MCF 10A (cell line): ENCODE measurements at regions not wholly inside any gene's neighbourhood (a gene's known extent, or its start where the extent isn't known, plus 50 kb on each side); places are given as distances from the start of the nearest gene placed in this dataset.

ENCODE experiments used
- BruUV-seq: library from RNA; stranded (reverse); fragments of 400-500 nt; replicated peaks from 2 replicates; lab custom pipeline; 2021; lab: Mats Ljungman, UMichigan
- CTCF ChIA-PET: fragments of 300-600 bp; sonication (Branson Sonifier 250); formaldehyde crosslinking; extraction: SDS; loops from one replicate; lab custom pipeline; 2021; ENCODE audit warnings: antibody characterized with exemption, inconsistent platforms; lab: Yijun Ruan, JAX
- POLR2A ChIA-PET: fragments of 300-600, 350-650 bp; sonication (Branson Sonifier 250); formaldehyde crosslinking; extraction: SDS; loops from one replicate; lab custom pipeline; 2020; ENCODE audit warnings: antibody characterized with exemption, inconsistent platforms; lab: Yijun Ruan, JAX
- DNase-seq: peaks from one replicate; pipeline ENCODE4 v3.0.0-alpha.2; 2018; ENCODE audit not compliant: unreplicated experiment
- H3K27ac Mint-ChIP-seq: one replicate; pipeline ENCODE4 v1.8.0; 2022; ENCODE audit warnings: mild to moderate bottlenecking, low read depth, mixed read lengths; ENCODE audit not compliant: unreplicated experiment
- H3K27me3 Mint-ChIP-seq: one replicate; pipeline ENCODE4 v1.8.0; 2022; ENCODE audit warnings: mixed read lengths; ENCODE audit not compliant: insufficient read depth, unreplicated experiment
- H3K36me3 Mint-ChIP-seq: one replicate; pipeline ENCODE4 v1.8.0; 2022; ENCODE audit warnings: mild to moderate bottlenecking, moderate library complexity, mixed read lengths; ENCODE audit not compliant: insufficient read depth, unreplicated experiment
- H3K4me1 Mint-ChIP-seq: one replicate; pipeline ENCODE4 v1.8.0; 2022; ENCODE audit warnings: mixed read lengths; ENCODE audit not compliant: insufficient read depth, unreplicated experiment
- H3K4me3 Mint-ChIP-seq: one replicate; pipeline ENCODE4 v1.8.0; 2022; ENCODE audit warnings: mild to moderate bottlenecking, moderate library complexity, mixed read lengths; ENCODE audit not compliant: unreplicated experiment
- H3K9me3 Mint-ChIP-seq: one replicate; pipeline ENCODE4 v1.8.0; 2022; ENCODE audit warnings: mixed read lengths; ENCODE audit not compliant: unreplicated experiment
- CTCF ChIP-seq: fragments of 200-600 bp; IDR thresholded peaks from one replicate; pipeline ENCODE4 v1.8.0; 2022; ENCODE audit warnings: antibody characterized with exemption, mild to moderate bottlenecking; ENCODE audit not compliant: unreplicated experiment
- intact Hi-C: fragments of 100-400 bp; cut with micrococcal nuclease; formaldehyde crosslinking; loops from 2 replicates; pipeline ENCODE4 v1.14.1; 2022

GRCh38 chr3:5677555-5677954 lies 490.0 kb downstream of the EDEM1 start:
- H3K27ac Mint-ChIP-seq = no peak overlapping the region
- CTCF ChIA-PET = interaction anchor here (0.8 kb wide), 1 partner anchor 15 kb away, joined by 3 read pairs; no protein-coding TSS in a partner anchor
- intact Hi-C loops = no loop called here
- DNase-seq = no peak
- H3K9me3 Mint-ChIP-seq = peaks cover 10% of the 10 kb centered on the region
- H3K36me3 Mint-ChIP-seq = no peaks in the 10 kb centered on the region
- no peak for TF ChIP-seq CTCF
- POLR2A ChIA-PET = no interaction called here
- H3K27me3 Mint-ChIP-seq = no peaks in the 10 kb centered on the region
- H3K4me3 Mint-ChIP-seq = no peak overlapping the region
- BruUV-seq = no TSS peak
- H3K4me1 Mint-ChIP-seq = no peaks in the 10 kb centered on the region

GRCh38 chr3:5678248-5678647 lies 490.7 kb downstream of the EDEM1 start:
- intact Hi-C loops = no loop called here
- Mint-ChIP-seq H3K4me1 (no peaks in the 10 kb centered on the region), H3K36me3 (no peaks in the 10 kb centered on the region), H3K4me3 (no peak overlapping the region), H3K9me3 (peaks cover 10% of the 10 kb centered on the region), H3K27ac (no peak overlapping the region), H3K27me3 (no peaks in the 10 kb centered on the region)
- TF ChIP-seq CTCF = no peak
- DNase-seq = no peak
- ChIA-PET CTCF (interaction anchor here (0.5 kb wide), 1 partner anchor 637 kb away, joined by 3 read pairs; no protein-coding TSS in a partner anchor), POLR2A (no interaction called here)
- no TSS peak for BruUV-seq

DNA sequence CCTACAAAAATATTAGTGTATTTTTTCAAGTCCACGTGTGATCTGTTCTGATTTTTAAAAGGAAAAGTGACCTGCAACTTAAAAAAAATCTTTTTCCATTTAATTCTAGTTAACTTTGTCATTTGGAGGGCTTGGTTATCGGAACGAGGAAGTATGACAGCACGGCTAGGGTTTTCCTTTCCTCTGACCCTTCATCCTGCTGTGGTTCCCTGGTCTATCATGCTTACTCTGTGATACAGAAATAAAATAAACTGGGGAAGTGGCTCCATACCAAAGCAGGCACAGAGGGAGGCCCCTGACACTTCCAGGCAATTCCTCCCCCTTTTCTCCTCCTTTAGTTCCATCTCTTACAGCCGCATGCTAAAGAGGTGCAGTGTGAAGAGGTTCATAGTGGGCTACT lies 491.3 kb downstream of the EDEM1 start:
- no peak for TF ChIP-seq CTCF
- Mint-ChIP-seq H3K9me3 (peaks cover 10% of the 10 kb centered on the region), H3K4me3 (no peak overlapping the region), H3K36me3 (no peaks in the 10 kb centered on the region), H3K27me3 (no peaks in the 10 kb centered on the region), H3K27ac (no peak overlapping the region), H3K4me1 (no peaks in the 10 kb centered on the region)
- ChIA-PET POLR2A (no interaction called here), CTCF (no interaction called here)
- BruUV-seq = no TSS peak
- no peak for DNase-seq
- intact Hi-C loops = no loop called here

GRCh38 chr3:5687230-5687629 lies 499.7 kb downstream of the EDEM1 start:
- TF ChIP-seq CTCF = no peak
- BruUV-seq = no TSS peak
- DNase-seq = no peak
- no peaks in the 10 kb centered on the region for H3K27me3 Mint-ChIP-seq
- intact Hi-C loops = no loop called here
- no peak overlapping the region for H3K4me3 Mint-ChIP-seq
- no peaks in the 10 kb centered on the region for H3K36me3 Mint-ChIP-seq
- ChIA-PET CTCF (no interaction called here), POLR2A (interaction anchor here (0.6 kb wide), 1 partner anchor 532 kb away, joined by 3 read pairs; no protein-coding TSS in a partner anchor)
- no peak overlapping the region for H3K27ac Mint-ChIP-seq
- H3K9me3 Mint-ChIP-seq = peaks cover 10% of the 10 kb centered on the region
- H3K4me1 Mint-ChIP-seq = no peaks in the 10 kb centered on the region
